Motor neuron (in vitro differentiated cells): ENCODE measurements at regions not wholly inside any gene's neighbourhood (a gene's known extent, or its start where the extent isn't known, plus 50 kb on each side); places are given as distances from the start of the nearest gene placed in this dataset.

Experiments
- ATAC-seq, 8 experiments: fragments of 200-7000 bp; cut with Tn5 transposase; replicated peaks in 6 of 8; 2 replicates each; pipeline ENCODE4 v1.8.0; 2021; ENCODE audit warnings: mild to moderate bottlenecking in 8 of 8, moderate library complexity in 8 of 8
- H3K27ac ChIP-seq, 2 donors: fragments of 250-450 bp; sonication (Bioruptor Pico); 2 replicates each; pipeline ENCODE4 v1.9.0; 2021; ENCODE audit warnings: antibody characterized with exemption in 2 of 2, mild to moderate bottlenecking in 2 of 2, moderate library complexity in 1 of 2
- H3K4me1 ChIP-seq, 2 donors: fragments of 250-450 bp; sonication (Bioruptor Pico); replicated peaks in 1 of 2; 2 replicates each; pipeline ENCODE4 v1.6.1; 2021; ENCODE audit warnings: antibody characterized with exemption in 2 of 2, mild to moderate bottlenecking in 2 of 2, moderate library complexity in 1 of 2
- H3K4me3 ChIP-seq, 5 donors: fragments of 250-450 bp; sonication (Bioruptor Pico); 2 replicates each; pipeline ENCODE4 v1.9.0; 2021; ENCODE audit warnings: antibody characterized with exemption in 5 of 5, mild to moderate bottlenecking in 5 of 5, moderate library complexity in 4 of 5
- WGBS, 10 experiments: fragments of 450-650 bp; shearing (Covaris generic); methylation state at CpG; one replicate each; pipeline ENCODE4 v1.0.0; 2022; 5-methylcytosine and 5-hydroxymethylcytosine counted together
- in situ Hi-C, 9 experiments: fragments of 400-800 bp; cut with MboI; loops; one replicate each; pipeline ENCODE4 v1.15.0; 2021; ENCODE audit warnings: low sequenced_read_pairs in 9 of 9, low pct_unique_long_range_greater_than_20kb in 2 of 9; ENCODE audit not compliant: unreplicated experiment in 9 of 9

GRCh38 chr4:43360296-43360695 is 467.8 kb downstream of the GRXCR1 start:
- H3K4me1 ChIP-seq: no peaks in the 10 kb centered on the region
- WGBS, 10 experiments: 0 to 100% (median 40%) methylated on average over 1 to 2 of the region's 2 CpGs; no CpG with 5 or more reads in 1 of the 10 experiments
- in situ Hi-C loops: no loop called here
- no peak for ATAC-seq
- H3K4me3 ChIP-seq: no peak overlapping the region
- no peak overlapping the region for H3K27ac ChIP-seq

- in situ Hi-C loops: no loop called here
- no peak overlapping the region for H3K4me3 ChIP-seq
- no peak overlapping the region for H3K27ac ChIP-seq
- 67 to 100% (median 100%) methylated on average over 1 of the region's 1 CpG; no CpG with 5 or more reads in 1 of the 10 experiments for WGBS, 10 experiments
- ATAC-seq: no peak
- no peaks in the 10 kb centered on the region for H3K4me1 ChIP-seq
Measured at GRCh38 chr4:43362875-43363636, 470.5 kb downstream of the GRXCR1 start.

GRCh38 chr4:43369036-43369594 is 476.6 kb downstream of the GRXCR1 start:
- in situ Hi-C loops: no loop called here
- no peak overlapping the region for H3K4me3 ChIP-seq
- 18 to 100% (median 66%) methylated on average over 1 to 4 of the region's 4 CpGs for WGBS, 10 experiments
- ATAC-seq: no peak
- H3K4me1 ChIP-seq: no peaks in the 10 kb centered on the region
- no peak overlapping the region for H3K27ac ChIP-seq

- Histone ChIP-seq H3K4me3 (no peak overlapping the region), H3K4me1 (no peaks in the 10 kb centered on the region), H3K27ac (no peak overlapping the region)
- ATAC-seq: no peak
- 13 to 100% (median 79%) methylated on average over 1 of the region's 1 CpG; no CpG with 5 or more reads in 4 of the 10 experiments for WGBS, 10 experiments
- in situ Hi-C loops: no loop called here
Measured at GRCh38 chr4:43373201-43373600, 480.7 kb downstream of the GRXCR1 start.

DNA sequence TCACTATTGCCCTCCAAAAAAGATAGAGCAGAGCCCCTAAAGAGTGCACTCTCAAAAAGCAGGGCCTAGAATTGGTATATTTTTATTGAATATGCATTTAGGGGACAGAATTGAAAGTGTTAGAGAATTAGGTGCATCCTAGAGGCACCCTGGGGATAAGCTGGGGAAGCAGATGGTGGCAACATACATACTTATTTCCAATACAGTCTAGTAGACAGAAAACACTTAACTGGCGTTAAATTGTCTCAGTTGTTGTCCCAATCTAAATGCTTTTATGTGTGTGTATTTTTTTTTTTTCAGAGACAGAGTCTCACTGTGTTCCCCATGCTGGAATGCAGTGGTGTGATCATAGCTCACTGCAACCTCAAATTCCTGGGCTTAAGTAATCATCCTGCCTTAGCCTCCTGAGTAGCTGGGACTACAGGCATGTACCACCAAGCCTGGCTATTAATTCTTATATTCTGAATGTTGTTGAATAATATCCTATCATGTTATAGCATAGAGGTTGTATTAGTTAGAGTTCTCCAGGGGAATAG is 481.8 kb downstream of the GRXCR1 start:
- Histone ChIP-seq H3K4me3 (no peak overlapping the region), H3K4me1 (no peaks in the 10 kb centered on the region), H3K27ac (no peak overlapping the region)
- no peak for ATAC-seq
- in situ Hi-C loops: no loop called here
- 60 to 89% (median 80%) methylated on average over 1 of the region's 1 CpG; no CpG with 5 or more reads in 5 of the 10 experiments for WGBS, 10 experiments

GRCh38 chr4:43379016-43379415 is 486.5 kb downstream of the GRXCR1 start:
- Histone ChIP-seq H3K4me3 (no peak overlapping the region), H3K27ac (no peak overlapping the region), H3K4me1 (peaks cover 0 to 4% of the 10 kb centered on the region in 2 donors)
- ATAC-seq: no peak
- WGBS, 10 experiments: 9 to 87% (median 54%) methylated on average over 1 of the region's 1 CpG; no CpG with 5 or more reads in 3 of the 10 experiments
- in situ Hi-C loops: no loop called here

- WGBS, 10 experiments: 0 to 86% (median 53%) methylated on average over 1 to 2 of the region's 2 CpGs
- in situ Hi-C loops: no loop called here
- ATAC-seq: no peak
- Histone ChIP-seq H3K4me1 (peaks cover 0 to 4% of the 10 kb centered on the region in 2 donors), H3K27ac (no peak overlapping the region), H3K4me3 (no peak overlapping the region)
Measured at GRCh38 chr4:43380093-43380492, 487.6 kb downstream of the GRXCR1 start.

GRCh38 chr4:43391069-43391468 is 498.6 kb downstream of the GRXCR1 start:
- no peak for ATAC-seq
- in situ Hi-C loops: no loop called here
- no peak overlapping the region for H3K27ac ChIP-seq
- no peaks in the 10 kb centered on the region for H3K4me1 ChIP-seq
- 0 to 86% (median 69%) methylated on average over 1 of the region's 1 CpG; no CpG with 5 or more reads in 4 of the 10 experiments for WGBS, 10 experiments
- no peak overlapping the region for H3K4me3 ChIP-seq

- in situ Hi-C loops: no loop called here
- 0 to 80% (median 50%) methylated on average over 1 to 3 of the region's 3 CpGs; no CpG with 5 or more reads in 4 of the 10 experiments for WGBS, 10 experiments
- Histone ChIP-seq H3K27ac (no peak overlapping the region), H3K4me3 (no peak overlapping the region), H3K4me1 (no peaks in the 10 kb centered on the region)
- peak in 2 of 8 experiments; percentile 31 to 55 for ATAC-seq
Measured at GRCh38 chr4:43394976-43395375, 502.5 kb downstream of the GRXCR1 start.

- no peak overlapping the region for H3K27ac ChIP-seq
Measured at GRCh38 chr4:43399726-43400125, 507.2 kb downstream of the GRXCR1 start.

GRCh38 chr4:43402393-43402792 is 509.9 kb downstream of the GRXCR1 start:
- H3K27ac ChIP-seq: no peak overlapping the region
- WGBS, 10 experiments: 0 to 100% (median 78%) methylated on average over 1 of the region's 1 CpG; no CpG with 5 or more reads in 1 of the 10 experiments
- H3K4me3 ChIP-seq: no peak overlapping the region
- ATAC-seq: no peak
- in situ Hi-C loops: no loop called here
- no peaks in the 10 kb centered on the region for H3K4me1 ChIP-seq

More at GRCh38 chr4:43399726-43400125, 507.2 kb downstream of the GRXCR1 start:
- 38 to 94% (median 86%) methylated on average over 1 to 3 of the region's 3 CpGs; no CpG with 5 or more reads in 6 of the 10 experiments for WGBS, 10 experiments
- in situ Hi-C loops: no loop called here
- ATAC-seq: no peak
- H3K4me3 ChIP-seq: no peak overlapping the region
- H3K4me1 ChIP-seq: no peaks in the 10 kb centered on the region

GRCh38 chr4:43410636-43411035 is 518.1 kb downstream of the GRXCR1 start:
- in situ Hi-C loops: no loop called here
- Histone ChIP-seq H3K27ac (no peak overlapping the region), H3K4me1 (no peaks in the 10 kb centered on the region), H3K4me3 (no peak overlapping the region)
- no peak for ATAC-seq
- 84 to 100% (median 96%) methylated on average over 2 to 5 of the region's 9 CpGs; no CpG with 5 or more reads in 6 of the 10 experiments for WGBS, 10 experiments

GRCh38 chr4:43411226-43411625 is 518.7 kb downstream of the GRXCR1 start:
- Histone ChIP-seq H3K27ac (no peak overlapping the region), H3K4me3 (no peak overlapping the region), H3K4me1 (no peaks in the 10 kb centered on the region)
- no peak for ATAC-seq
- in situ Hi-C loops: no loop called here
